K562 (cell line): ENCODE measurements at regions not wholly inside any gene's neighbourhood (a gene's known extent, or its start where the extent isn't known, plus 50 kb on each side); places are given as distances from the start of the nearest gene placed in this dataset.

Source experiments
- ATAC-seq: fragments of 200-7000 bp; cut with Tn5 transposase; 3 replicates; pipeline ENCODE4 v1.9.1; 2020; ENCODE audit warnings: moderate library complexity
- BruUV-seq: library from RNA; stranded (reverse); fragments of 400-500 nt; replicated peaks from 2 replicates; lab custom pipeline; 2021; lab: Mats Ljungman, UMichigan
- CTCF ChIA-PET: fragments of 300-600 bp; formaldehyde crosslinking; extraction: SDS; loops from one replicate; lab custom pipeline; 2021; ENCODE audit warnings: low intra/inter-chr PET ratio; lab: Yijun Ruan, JAX
- POLR2A ChIA-PET: fragments of 300-600, 350-650 bp; sonication (Branson Sonifier 250); formaldehyde crosslinking; extraction: SDS; loops from one replicate; lab custom pipeline; 2021; ENCODE audit warnings: antibody characterized with exemption, inconsistent platforms; lab: Yijun Ruan, JAX
- DNase-seq, 4 experiments: peaks; one replicate each; pipeline versions ENCODE4 v3.0.0 to v3.0.0-alpha.2; 2011 to 2018; ENCODE audit warnings: low spot score in 3 of 4, mixed read lengths in 3 of 4; ENCODE audit errors: extremely low read depth in 1 of 4
- FAIRE-seq: peaks from 2 replicates; lab custom pipeline; 2011; peaks lifted over from hg19 to GRCh38; lab: Jason Lieb, UNC
- H2AFZ ChIP-seq: 2 replicates; pipeline ENCODE4 v1.6.0; 2011; ENCODE audit warnings: low read depth, low read length, control low read depth, inconsistent platforms
- H3K27ac ChIP-seq: fragments of 200-600 bp; 3 replicates; pipeline ENCODE4 v1.8.0; 2011; ENCODE audit warnings: low read depth, mild to moderate bottlenecking, control low read depth, inconsistent platforms, low read length, moderate library complexity, mixed read lengths; ENCODE audit errors: extremely low read depth
- H3K27me3 ChIP-seq, 2 experiments: fragments of 300-600 bp in 1 of 2; 2 replicates in 1 of 2; 3 replicates in 1 of 2; pipeline versions ENCODE4 v1.6.0 to v1.8.0; 2011; ENCODE audit warnings: inconsistent platforms in 2 of 2, low read length in 2 of 2, mild to moderate bottlenecking in 1 of 2, mixed read lengths in 1 of 2, moderate library complexity in 1 of 2; ENCODE audit not compliant: control insufficient read depth in 2 of 2, insufficient read depth in 2 of 2
- H3K36me3 ChIP-seq: fragments of 300-600 bp; 3 replicates; pipeline ENCODE4 v1.8.0; 2011; ENCODE audit warnings: mild to moderate bottlenecking, low read length, inconsistent platforms; ENCODE audit not compliant: control insufficient read depth, insufficient read depth
- H3K4me1 ChIP-seq, 2 experiments: fragments of 200-600 bp in 1 of 2; replicated peaks in 1 of 2; 2 replicates in 1 of 2; 3 replicates in 1 of 2; pipeline versions ENCODE4 v1.5.1 to v1.8.0; 2011; ENCODE audit warnings: inconsistent platforms in 2 of 2, low read length in 2 of 2, mild to moderate bottlenecking in 1 of 2, mixed read lengths in 1 of 2, moderate library complexity in 1 of 2; ENCODE audit not compliant: control insufficient read depth in 2 of 2, insufficient read depth in 2 of 2
- H3K4me2 ChIP-seq: 2 replicates; pipeline ENCODE4 v1.6.1; 2011; ENCODE audit warnings: low read length, control low read depth, inconsistent platforms, mixed read lengths; ENCODE audit not compliant: insufficient read depth
- H3K4me3 ChIP-seq: fragments of 200-600 bp; sonication (generic), shearing (Covaris generic); 2 replicates; pipeline ENCODE4 v1.5.1; 2016; ENCODE audit warnings: control low read depth, inconsistent platforms
- H3K79me2 ChIP-seq: fragments of 200-600 bp; 3 replicates; pipeline ENCODE4 v1.8.0; 2011; ENCODE audit warnings: low read length, inconsistent platforms; ENCODE audit not compliant: control insufficient read depth, insufficient read depth
- H3K9ac ChIP-seq, 2 experiments: 2 replicates each; pipeline versions ENCODE4 v1.6.0 to v1.6.1; 2011; ENCODE audit warnings: low read depth in 2 of 2, low read length in 2 of 2, control low read depth in 1 of 2, inconsistent platforms in 1 of 2, mild to moderate bottlenecking in 1 of 2, mixed read lengths in 1 of 2; ENCODE audit not compliant: insufficient read depth in 1 of 2
- H3K9me1 ChIP-seq: one replicate; pipeline ENCODE4 v1.6.0; 2011; ENCODE audit warnings: inconsistent platforms, mild to moderate bottlenecking, low read length, moderate library complexity; ENCODE audit not compliant: control insufficient read depth, insufficient read depth
- H3K9me3 ChIP-seq: replicated peaks from 2 replicates; pipeline ENCODE4 v1.5.1; 2011; ENCODE audit warnings: low read depth, low read length, inconsistent platforms; ENCODE audit not compliant: control insufficient read depth, insufficient read depth
- H4K20me1 ChIP-seq: replicated peaks from 2 replicates; pipeline ENCODE4 v1.6.1; 2011; ENCODE audit warnings: low read length, inconsistent platforms, mixed read lengths; ENCODE audit not compliant: control insufficient read depth, insufficient read depth
- CEBPG ChIP-seq, 3 experiments: fragments of 200-800 bp in 1 of 3; sonication (Bioruptor generic) in 1 of 3; sonication (generic) in 1 of 3; formaldehyde crosslinking in 1 of 3; IDR thresholded peaks in 2 of 3; conservative IDR thresholded peaks in 1 of 3; 2 replicates each; pipeline versions ENCODE4 v1.6.1 to v1.8.0; 2016 to 2022; ENCODE audit warnings: missing compliant biosample characterization in 2 of 3, missing genetic modification characterization in 2 of 3, mild to moderate bottlenecking in 1 of 3, missing genetic modification reagents in 1 of 3
- ELF2 ChIP-seq: fragments of 250-450 bp; sonication (Bioruptor Pico); IDR thresholded peaks from 2 replicates; pipeline ENCODE4 v1.5.0; 2021; ENCODE audit warnings: mild to moderate bottlenecking
- HDAC8 ChIP-seq: fragments of 450-650 bp; IDR thresholded peaks from 2 replicates; pipeline ENCODE4 v1.6.1; 2016; ENCODE audit warnings: mild to moderate bottlenecking, missing genetic modification characterization, moderate library complexity, missing compliant biosample characterization
- MYC ChIP-seq, 2 experiments: fragments of 250-450 bp in 1 of 2; sonication (Bioruptor Pico) in 1 of 2; IDR thresholded peaks; 2 replicates each; pipeline versions ENCODE4 v1.5.1 to v1.6.1; 2012 to 2021; ENCODE audit warnings: low read depth in 2 of 2, borderline replicate concordance in 1 of 2, improper control_type of control experiment in 1 of 2, low read length in 1 of 2, mild to moderate bottlenecking in 1 of 2, moderate library complexity in 1 of 2
- NR2F6 ChIP-seq: fragments of 450-650 bp; formaldehyde crosslinking; IDR thresholded peaks from 2 replicates; pipeline ENCODE4 v1.4.0; 2020; ENCODE audit warnings: mild to moderate bottlenecking
- SP1 ChIP-seq: sonication (generic); formaldehyde crosslinking; IDR thresholded peaks from 2 replicates; pipeline ENCODE4 v1.8.1; 2022; ENCODE audit warnings: mild to moderate bottlenecking, missing genetic modification reagents
- TBL1XR1 ChIP-seq, 2 experiments: IDR thresholded peaks; 2 replicates each; pipeline ENCODE4 v1.6.1; 2012; ENCODE audit warnings: improper control_type of control experiment in 2 of 2, low read length in 2 of 2, mild to moderate bottlenecking in 1 of 2
- WGBS: fragments of 100-300 bp; shearing (Covaris generic); methylation state at CpG from one replicate; pipeline ENCODE4 v1.1.6; 2016; ENCODE audit warnings: low coverage, mixed read lengths; ENCODE audit not compliant: insufficient coverage; ENCODE audit errors: missing lambda C conversion rate; 5-methylcytosine and 5-hydroxymethylcytosine counted together
- in situ Hi-C: fragments of 300-500 bp; cut with MboI; formaldehyde crosslinking; loops from 4 replicates; pipeline ENCODE4 v1.15.0; 2018; ENCODE audit warnings: inconsistent platforms, mixed read lengths
- intact Hi-C: fragments of 100-400 bp; cut with micrococcal nuclease; formaldehyde crosslinking; loops from 2 replicates; pipeline ENCODE4 v1.14.2; 2022
- TF ChIP-seq, protein P1 (sequence below): sonication (generic); formaldehyde crosslinking; IDR thresholded peaks from 2 replicates; pipeline ENCODE4 v1.8.1; 2023; ENCODE audit warnings: mild to moderate bottlenecking, missing genetic modification reagents
- TF ChIP-seq, protein P2 (sequence below): fragments of 450-650 bp; IDR thresholded peaks from 2 replicates; pipeline ENCODE4 v1.6.1; 2017; ENCODE audit warnings: antibody characterized with exemption

DNA sequence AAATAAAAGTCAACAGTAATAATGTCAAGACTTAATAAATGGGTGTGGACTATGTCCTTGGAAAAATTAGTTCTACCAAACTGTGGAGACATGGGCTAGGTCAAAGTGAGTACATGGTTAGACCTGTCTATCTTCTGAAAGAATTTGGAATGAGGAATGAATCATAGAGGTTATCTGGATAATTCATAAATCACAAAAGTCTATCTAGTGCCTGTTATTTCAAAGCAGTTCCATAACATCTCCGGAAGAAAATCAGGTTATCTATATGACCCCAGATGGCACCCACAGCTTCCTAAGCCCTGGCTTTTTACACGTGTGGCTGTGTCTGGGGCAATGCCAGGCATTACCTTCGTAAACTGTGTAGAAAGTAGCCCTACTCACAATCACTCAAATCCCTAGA lies 272.0 kb downstream of the ETAA1 start:
- H3K4me2 ChIP-seq: no peak overlapping the region
- ATAC-seq (no peak), DNase-seq (no peak), FAIRE-seq (no peak)
- H3K9me1 ChIP-seq: no peaks in the 10 kb centered on the region
- TF ChIP-seq, protein P1, sequence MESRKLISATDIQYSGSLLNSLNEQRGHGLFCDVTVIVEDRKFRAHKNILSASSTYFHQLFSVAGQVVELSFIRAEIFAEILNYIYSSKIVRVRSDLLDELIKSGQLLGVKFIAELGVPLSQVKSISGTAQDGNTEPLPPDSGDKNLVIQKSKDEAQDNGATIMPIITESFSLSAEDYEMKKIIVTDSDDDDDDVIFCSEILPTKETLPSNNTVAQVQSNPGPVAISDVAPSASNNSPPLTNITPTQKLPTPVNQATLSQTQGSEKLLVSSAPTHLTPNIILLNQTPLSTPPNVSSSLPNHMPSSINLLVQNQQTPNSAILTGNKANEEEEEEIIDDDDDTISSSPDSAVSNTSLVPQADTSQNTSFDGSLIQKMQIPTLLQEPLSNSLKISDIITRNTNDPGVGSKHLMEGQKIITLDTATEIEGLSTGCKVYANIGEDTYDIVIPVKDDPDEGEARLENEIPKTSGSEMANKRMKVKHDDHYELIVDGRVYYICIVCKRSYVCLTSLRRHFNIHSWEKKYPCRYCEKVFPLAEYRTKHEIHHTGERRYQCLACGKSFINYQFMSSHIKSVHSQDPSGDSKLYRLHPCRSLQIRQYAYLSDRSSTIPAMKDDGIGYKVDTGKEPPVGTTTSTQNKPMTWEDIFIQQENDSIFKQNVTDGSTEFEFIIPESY: no peak
- no peak for TF ChIP-seq NR2F6
- no peak for TF ChIP-seq SP1 (CRISPR knock-in tag)
- TF ChIP-seq HDAC8 (tag): no peak
- no peak overlapping the region for H3K4me3 ChIP-seq
- no peaks in the 10 kb centered on the region for H3K36me3 ChIP-seq
- no peak overlapping the region for H2AFZ ChIP-seq
- intact Hi-C loops: no loop called here
- H3K9ac ChIP-seq: no peak overlapping the region
- POLR2A ChIA-PET: no interaction called here
- no peaks in the 10 kb centered on the region for H3K27me3 ChIP-seq
- BruUV-seq: no TSS peak
- no peaks in the 10 kb centered on the region for H3K79me2 ChIP-seq
- no peaks in the 10 kb centered on the region for H4K20me1 ChIP-seq
- H3K27ac ChIP-seq: no peak overlapping the region
- no peaks in the 10 kb centered on the region for H3K9me3 ChIP-seq
- H3K4me1 ChIP-seq: no peaks in the 10 kb centered on the region
- WGBS: 0% methylated on average over 3 of the region's 3 CpGs
- in situ Hi-C loops: no loop called here
- CTCF ChIA-PET: no interaction called here

GRCh38 chr2:67669766-67670165 lies 272.6 kb downstream of the ETAA1 start:
- no peak overlapping the region for H3K9ac ChIP-seq
- H3K79me2 ChIP-seq: no peaks in the 10 kb centered on the region
- POLR2A ChIA-PET: no interaction called here
- no peaks in the 10 kb centered on the region for H3K36me3 ChIP-seq
- DNase-seq (no peak), FAIRE-seq (no peak), ATAC-seq (no peak)
- H3K27ac ChIP-seq: no peak overlapping the region
- no peaks in the 10 kb centered on the region for H4K20me1 ChIP-seq
- H3K9me3 ChIP-seq: no peaks in the 10 kb centered on the region
- H2AFZ ChIP-seq: no peak overlapping the region
- no peaks in the 10 kb centered on the region for H3K27me3 ChIP-seq
- H3K9me1 ChIP-seq: no peaks in the 10 kb centered on the region
- no peaks in the 10 kb centered on the region for H3K4me1 ChIP-seq
- no peak overlapping the region for H3K4me2 ChIP-seq
- CTCF ChIA-PET: no interaction called here
- WGBS: 0% methylated on average over 5 of the region's 5 CpGs
- intact Hi-C loops (no loop called here), in situ Hi-C loops (no loop called here)
- BruUV-seq: no TSS peak
- H3K4me3 ChIP-seq: no peak overlapping the region
- TF ChIP-seq CEBPG (CRISPR knock-in tag; IDR thresholded peaks at IDR 0.05): no peak
- TF ChIP-seq CEBPG (tag; conservative IDR thresholded peaks at IDR 0.05 in 1 of 2, IDR thresholded peaks at IDR 0.05 in 1 of 2): no peak
- no peak for TF ChIP-seq ELF2
- TF ChIP-seq MYC (IDR thresholded peaks at IDR 0.05; ENCODE audit: low read depth, low read length): no peak
- no peak for TF ChIP-seq MYC (CRISPR knock-in tag; IDR thresholded peaks at IDR 0.05; ENCODE audit: borderline replicate concordance, low read depth)
- TF ChIP-seq, protein P1: no peak
- TF ChIP-seq, protein P2, sequence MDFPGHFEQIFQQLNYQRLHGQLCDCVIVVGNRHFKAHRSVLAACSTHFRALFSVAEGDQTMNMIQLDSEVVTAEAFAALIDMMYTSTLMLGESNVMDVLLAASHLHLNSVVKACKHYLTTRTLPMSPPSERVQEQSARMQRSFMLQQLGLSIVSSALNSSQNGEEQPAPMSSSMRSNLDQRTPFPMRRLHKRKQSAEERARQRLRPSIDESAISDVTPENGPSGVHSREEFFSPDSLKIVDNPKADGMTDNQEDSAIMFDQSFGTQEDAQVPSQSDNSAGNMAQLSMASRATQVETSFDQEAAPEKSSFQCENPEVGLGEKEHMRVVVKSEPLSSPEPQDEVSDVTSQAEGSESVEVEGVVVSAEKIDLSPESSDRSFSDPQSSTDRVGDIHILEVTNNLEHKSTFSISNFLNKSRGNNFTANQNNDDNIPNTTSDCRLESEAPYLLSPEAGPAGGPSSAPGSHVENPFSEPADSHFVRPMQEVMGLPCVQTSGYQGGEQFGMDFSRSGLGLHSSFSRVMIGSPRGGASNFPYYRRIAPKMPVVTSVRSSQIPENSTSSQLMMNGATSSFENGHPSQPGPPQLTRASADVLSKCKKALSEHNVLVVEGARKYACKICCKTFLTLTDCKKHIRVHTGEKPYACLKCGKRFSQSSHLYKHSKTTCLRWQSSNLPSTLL: no peak
- TF ChIP-seq TBL1XR1 (IDR thresholded peaks at IDR 0.05; ENCODE audit: low read length in 2 of 2): no peak
